ENCODE measurements at regions not wholly inside any gene's neighbourhood (a gene's known extent, or its start where the extent isn't known, plus 50 kb on each side); places are given as distances from the start of the nearest gene placed in this dataset.

DNA sequence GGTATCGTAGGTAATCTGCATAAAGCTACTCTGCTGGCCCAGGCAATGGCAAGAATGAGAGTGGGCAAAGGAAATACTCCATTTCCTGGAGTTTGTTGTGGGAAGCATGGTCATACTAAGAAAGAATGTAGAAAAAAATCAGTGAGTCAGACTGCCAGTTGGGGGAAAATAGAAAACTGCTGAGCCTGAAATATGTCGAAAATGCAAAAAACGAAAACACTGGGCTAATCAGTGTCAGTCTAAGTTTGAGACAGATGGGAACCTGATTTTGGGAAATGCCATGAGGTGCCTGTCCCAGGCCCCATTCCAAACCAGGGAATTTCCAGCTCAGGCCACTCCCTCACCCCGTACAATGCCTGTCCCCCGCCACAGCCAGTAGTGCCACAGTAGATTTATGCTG lies 150.0 kb downstream of the ZNF33B start:
- no peak for TF ChIP-seq POLR2A (IDR thresholded peaks at IDR 0.05; ENCODE audit: low read length)
- no peak for TF ChIP-seq GATA1 (IDR thresholded peaks at IDR 0.05; ENCODE audit: low read depth, low read length)
